NCI-H1048 (cell line): ENCODE measurements at regions not wholly inside any gene's neighbourhood (a gene's known extent, or its start where the extent isn't known, plus 50 kb on each side); places are given as distances from the start of the nearest gene placed in this dataset.
"Not testable (repeated sequence)": the region's sequence is repeated elsewhere in the genome, so short reads cannot be mapped to it uniquely, and the experiment has no call there.

Experiments used
- DNase-seq: peaks from one replicate; lab custom pipeline; 2025; lab: John Stamatoyannopoulos, UW

DNA sequence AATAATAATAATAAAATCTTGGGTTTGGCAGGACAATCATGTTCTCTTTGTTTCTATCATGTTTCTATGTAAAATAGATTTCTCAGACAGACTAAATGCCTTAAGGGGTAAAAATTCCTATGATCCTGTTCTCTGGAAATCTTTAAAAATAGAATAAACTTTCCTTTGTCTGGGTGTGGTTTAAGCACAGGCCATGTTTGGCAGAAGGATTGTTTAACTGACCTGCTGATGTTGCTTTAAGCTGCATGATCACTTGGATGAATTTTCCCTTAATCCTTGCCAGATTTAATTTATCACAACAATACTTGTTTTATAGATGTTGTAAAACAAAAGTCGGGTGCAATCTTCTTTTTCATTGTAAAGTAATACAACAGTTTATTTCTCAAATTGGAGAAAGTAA, 341.7 kb upstream of the FAT1 start:
- no peak for DNase-seq

DNA sequence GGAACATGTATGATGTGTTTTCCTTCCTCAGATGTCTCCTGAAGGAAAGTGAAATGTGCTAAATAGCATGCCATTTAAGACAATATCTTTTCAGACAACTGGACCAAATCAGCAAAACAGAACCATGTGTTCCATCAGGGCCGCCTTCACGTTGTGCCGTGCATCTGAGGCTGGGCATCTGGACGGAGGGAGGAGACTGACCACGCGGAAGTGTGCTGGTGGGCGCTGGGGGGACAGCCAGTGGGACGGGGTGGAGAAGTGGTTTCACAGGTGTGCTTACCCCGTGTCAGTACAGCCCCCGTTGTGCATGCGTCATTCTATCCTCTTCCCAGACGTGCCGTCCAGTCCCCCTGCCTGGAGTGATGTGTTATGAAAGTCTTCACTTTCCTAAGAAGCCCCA, 342.1 kb upstream of the FAT1 start:
- DNase-seq = no peak

DNA sequence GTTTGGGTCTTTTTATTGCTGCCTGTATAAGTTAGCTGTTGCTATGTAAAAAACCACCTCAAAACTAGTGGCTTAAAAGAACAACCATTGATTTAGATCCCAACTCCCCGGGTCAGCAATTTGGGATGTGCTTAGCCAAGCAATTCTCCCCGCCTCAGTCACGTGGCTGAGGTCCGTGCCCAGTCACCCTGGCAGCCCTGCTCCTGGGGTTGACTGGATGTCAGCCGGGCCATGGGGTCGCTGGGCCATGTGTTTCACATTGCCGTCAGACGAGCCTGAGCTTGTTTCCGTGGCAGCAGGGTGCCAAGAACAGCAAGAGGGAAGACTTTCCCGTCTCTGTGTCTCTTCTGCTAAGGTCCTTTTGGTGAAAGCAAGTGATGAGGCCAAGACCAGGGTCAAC, 345.7 kb upstream of the FAT1 start:
- DNase-seq = no peak

DNA sequence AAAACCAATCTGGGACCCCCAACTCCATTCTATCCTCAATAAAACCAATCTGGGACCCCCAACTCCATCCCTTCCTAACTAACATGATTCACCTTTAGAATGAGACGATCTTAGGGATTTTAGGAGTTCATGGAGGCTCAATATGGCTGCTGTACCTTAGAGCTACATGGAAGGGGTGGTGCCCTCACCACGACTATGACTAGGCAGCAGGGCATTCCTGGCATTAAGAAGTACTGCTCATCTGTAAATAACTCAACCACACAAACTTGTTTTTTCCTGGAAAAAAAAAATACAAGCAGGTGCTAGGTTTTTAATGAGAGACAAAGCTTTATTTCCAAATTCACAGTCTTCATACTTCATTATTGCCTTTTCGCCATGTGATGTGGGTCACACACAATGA, 346.5 kb upstream of the FAT1 start:
- no peak for DNase-seq

DNA sequence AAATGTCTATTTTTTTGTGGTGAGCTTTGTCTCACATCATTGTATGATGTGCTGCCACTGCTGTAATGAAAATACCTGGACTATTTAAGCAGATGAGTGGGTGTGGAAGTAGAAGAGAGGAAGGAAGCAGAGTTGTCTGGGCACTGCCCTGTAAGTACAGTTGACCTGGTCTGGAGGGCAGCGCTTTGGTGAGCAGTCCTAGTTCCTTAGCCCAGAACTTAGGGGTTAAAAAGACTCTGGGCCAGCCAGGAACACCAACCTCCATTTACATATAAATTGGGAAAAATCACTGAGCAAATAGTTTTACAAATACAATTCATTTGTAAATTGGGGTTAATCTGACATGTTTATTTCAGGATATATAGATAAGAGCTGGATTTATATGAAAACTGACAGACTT, 347.1 kb upstream of the FAT1 start:
- DNase-seq = no peak

DNA sequence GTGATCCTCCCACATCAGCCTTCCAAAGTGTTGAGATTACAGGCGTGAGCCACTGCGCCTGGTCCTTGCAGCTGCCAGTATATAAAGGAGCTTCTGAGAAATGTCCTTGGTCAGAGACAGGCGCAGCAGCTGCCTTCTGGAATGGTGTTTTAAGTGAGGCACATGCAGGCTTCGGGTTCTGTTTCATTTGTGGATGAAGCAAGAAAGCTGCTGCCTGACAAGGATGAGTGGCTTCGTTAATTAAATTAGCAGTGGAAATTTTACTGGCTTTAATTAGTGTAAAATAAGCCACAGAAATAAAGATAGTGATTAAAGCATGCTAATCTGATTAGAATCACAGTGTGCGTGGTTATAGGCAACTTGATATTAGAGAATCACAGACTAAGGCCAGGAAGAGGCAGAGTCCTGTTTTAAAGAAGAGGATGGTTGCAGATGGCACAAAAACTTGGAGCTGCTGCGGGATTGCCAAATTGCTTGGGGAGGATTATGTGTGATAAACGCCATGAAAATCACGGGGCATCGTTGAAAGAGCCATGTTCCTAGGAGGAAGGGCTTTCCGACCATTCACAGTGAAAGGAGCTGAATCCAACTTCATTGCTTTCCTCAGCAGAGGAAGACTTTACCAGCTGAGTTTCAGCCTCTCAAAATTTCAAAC, 348.4 kb upstream of the FAT1 start:
- no peak for DNase-seq

DNA sequence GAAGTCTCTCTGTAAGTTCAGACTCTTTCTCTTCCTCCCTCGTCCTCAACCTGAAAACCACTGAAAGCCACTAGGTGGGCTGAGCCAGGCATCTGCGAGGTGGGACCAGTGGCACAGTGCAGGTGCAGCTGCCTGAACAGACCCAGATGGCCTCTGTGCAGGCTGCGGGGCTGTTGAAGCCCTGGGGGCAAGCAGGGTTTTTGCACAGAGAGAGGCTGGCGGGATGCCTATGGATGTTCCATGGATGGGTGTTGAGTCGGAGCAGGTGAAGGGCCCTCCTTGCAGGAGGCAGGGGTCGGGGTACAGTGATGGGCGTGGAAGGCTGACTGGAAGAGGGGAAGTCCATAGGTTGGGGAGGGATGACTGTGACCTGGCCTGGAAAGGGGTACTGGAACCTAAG, 350.2 kb upstream of the FAT1 start:
- DNase-seq = no peak

DNA sequence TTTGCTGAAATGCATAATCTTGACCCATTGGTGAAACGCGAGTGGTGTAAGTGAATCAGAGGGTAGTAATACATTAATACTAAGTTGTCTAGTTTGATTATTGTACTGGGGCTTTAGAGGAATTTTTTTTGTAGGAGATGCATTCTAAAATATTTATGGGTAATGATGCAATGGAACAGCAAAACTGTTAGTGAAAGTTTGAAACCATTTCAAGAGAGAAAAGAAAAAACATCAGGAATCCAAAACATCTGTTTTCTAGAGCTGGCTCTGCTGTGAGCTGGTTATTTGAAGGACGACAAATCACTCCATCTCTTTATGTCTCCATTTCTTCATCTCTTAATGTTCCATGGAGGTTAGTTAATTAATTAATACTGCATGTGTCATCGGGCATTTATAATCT, 351.9 kb upstream of the FAT1 start:
- DNase-seq = no peak

DNA sequence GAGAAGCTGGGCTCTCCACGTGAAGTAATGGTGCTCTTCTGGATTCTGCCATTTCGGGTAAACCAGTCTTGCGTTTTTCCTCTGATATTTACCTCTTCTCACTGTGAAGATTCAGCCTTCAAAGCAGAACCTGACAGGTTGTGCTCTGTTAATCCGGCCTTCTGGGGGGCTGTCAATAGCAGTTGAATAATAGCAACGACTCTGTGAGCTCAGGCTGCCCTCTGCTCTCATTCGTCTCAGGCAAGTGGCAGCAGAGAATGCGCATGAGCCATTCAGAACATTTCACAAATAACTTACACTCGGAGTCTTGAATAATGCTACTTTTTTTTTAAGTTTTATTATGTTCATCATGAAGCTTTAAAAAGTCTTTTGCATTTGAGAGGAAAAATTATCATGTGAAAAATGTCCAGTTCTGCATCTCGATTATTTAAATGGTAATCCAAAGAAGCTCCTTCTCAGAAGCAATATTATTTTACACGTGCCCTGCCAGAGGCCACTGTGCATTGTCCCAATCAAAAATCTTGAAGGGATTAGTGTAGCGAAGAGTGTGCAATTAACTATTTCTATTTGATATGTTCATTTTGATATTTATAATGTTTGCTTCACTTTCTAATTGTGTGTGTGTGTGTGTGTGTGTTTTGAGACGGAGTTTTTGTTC, 354.2 kb upstream of the FAT1 start:
- no peak for DNase-seq

DNA sequence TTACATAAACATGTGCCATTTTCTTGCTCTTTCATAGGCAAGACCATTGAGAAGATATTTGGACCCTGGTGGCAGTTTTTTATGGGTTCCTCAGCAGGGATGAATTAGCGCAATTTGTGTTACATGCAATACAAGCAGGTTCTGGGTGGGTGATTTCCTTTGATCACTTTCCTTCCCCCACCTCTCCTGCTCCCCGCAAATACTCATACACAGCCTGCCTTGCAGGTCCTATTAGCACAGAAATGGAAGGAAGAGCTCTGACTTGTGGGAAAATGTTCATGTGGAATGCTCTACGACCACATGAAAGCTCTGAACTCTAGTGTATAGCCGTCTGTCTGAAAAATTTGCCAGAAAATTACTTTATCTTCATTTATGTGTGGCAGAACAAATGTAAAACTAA, 361.0 kb upstream of the FAT1 start:
- DNase-seq = no peak

DNA sequence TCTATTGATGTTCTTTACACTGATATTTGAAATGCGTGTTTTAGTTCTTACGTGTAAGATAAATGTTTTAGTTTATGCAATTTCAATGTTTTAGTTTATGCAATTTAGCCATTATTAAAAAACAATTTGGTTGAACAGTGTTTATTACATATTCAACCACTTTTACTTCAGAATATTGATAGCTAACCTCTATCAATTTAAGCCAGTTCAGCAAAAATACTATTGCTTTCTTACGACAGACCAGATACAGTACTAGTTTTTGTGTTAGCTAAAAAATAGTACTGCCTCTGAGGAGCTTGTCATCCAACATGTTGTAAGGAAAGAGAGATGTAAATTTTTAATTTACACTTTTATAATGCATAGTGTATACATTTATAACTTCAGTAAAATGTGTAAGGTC, 361.7 kb upstream of the FAT1 start:
- DNase-seq = no peak

DNA sequence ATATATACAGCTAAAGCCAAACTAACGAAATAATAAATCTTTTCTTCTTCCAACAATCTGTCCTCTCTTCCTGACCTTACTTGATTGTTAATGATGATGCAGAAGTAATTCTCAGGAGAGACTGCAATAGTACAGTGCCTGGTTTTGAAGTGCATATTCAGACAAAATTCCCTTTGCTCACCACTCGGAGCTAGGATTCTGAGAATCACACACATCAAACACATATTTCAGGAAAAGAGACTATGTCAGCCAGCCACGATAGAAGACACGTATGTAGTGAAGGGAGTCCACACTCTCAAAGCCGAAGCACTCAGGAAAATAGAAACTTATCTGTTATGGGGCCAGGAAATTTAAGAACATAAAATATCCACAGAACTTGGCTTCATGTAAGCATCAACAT, 362.5 kb upstream of the FAT1 start:
- no peak for DNase-seq

DNA sequence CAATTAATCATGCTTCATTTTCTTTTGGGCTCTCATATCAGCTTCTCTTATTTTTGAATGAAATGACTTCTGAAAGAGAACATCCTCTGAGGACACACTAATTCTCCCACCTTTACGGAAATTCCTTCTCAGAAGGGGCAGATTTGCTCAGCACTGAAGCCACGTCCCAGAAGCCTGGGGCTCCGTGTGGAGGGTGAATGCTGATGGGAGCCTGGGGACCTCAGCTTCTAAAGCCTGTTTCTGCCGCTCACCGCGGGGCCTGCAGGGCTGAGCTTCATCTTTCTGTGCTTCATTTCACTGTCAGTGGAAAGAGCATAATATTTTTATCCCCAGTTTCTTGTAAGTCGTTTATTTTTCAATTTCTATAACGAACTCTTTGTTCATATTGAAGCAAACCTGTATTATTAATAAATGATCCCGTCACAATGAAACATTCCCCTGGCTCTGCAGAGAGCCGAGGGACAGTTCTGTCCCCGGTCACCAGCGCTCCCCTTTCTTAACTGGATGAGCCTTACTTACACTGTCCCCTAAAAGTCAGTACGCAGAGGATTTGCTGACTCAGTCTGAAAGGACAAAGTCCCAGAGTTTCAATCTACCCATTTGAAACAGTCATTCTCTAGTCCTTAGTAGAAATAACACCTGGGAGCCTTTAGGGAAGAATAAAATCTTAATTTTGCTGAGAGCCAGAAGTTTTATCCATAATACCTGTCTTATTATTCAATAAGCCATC, 364.6 kb upstream of the FAT1 start:
- DNase-seq = no peak

DNA sequence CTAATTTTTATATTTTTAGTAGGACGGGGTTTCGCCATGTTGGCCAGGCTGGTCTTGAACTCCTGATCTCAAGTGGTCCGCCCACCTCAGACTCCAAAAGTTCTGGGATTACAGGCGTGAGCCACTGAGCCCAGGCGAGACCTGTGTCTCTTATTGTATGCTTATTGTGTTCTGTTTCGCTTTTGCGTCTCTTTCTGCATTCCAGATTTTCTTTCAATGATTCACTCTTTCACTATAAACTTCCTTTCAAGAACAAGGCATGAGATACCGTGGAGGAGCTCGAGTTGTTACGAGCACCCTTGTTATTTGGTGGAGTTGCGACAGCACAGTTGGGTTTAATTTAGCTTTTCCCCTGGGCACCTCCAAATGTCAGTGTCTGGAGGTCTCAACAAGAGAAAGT, 366.7 kb upstream of the FAT1 start:
- DNase-seq = no peak

DNA sequence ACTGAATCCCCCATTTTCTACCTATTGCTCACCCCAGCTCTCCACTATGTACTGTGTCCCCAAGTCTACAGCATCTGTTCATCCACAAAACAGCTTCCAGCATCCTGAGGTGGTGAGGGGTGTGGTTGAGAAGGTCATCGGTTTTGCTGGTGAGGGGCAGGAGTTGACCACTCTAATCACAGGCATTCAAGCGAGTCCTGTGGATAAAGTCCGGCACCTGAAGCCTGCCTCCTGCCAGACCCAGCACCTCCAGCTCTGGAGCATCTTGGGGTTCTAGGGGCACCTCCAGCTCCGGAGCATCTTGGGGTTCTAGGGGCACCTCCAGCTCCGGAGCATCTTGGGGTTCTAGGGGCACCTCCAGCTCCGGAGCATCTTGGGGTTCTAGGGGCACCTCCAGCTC, 367.2 kb upstream of the FAT1 start:
- DNase-seq = not testable (repeated sequence)

DNA sequence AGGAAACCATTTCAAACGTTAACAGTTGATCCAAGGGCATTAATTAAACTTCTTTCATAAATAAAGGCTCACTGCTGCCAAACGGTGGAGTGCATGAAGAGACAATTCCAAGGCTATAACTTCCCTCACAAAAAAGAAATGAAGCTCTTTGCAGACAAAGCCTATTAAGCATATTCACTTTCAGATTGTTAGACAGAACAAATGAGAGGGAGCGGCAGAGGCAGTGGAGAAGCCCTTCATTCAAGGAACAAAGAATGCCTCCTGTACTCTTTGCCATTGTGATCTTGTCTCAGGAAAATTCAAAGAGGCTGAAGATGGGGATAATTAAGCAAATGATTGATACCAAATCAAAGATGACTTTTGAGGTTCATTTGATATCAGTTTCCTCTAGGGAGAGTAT, 370.5 kb upstream of the FAT1 start:
- DNase-seq = no peak

DNA sequence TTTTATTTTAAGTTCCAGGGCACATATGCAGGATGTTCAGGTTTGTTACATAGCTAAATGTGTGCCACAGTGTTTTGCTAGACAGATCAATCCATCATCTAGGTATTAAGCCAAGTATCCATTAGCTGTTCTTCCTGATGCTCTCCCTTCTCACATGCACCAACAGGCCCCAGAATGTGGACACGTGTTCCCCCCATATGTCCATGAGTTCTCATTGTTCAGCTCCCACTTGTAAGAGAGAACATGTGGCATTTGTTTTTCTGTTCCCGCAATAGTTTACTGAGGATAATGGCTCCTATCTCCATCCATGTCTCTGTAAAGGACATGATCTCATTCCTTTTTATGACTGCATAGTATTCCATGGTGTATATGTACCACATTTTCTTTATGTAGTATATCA, 374.8 kb upstream of the FAT1 start:
- no peak for DNase-seq

DNA sequence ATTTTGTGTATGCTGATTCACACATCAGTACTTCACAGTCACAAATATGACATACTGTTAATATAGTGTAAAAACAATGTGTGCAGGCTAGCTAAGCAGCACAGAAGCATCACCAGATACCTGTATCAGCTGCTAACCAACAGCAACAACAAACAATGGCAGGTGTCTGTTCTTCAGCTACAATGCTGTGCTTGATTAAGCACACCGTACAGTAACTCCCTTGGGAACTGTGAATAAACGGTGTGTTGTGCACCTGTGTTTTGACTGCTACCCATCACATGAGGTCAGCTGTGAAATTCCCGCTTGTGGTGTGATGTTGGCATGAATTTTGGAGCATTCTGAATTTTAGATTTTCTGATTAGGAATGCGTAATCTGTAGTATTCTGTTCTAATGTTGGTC, 379.7 kb upstream of the FAT1 start:
- no peak for DNase-seq

DNA sequence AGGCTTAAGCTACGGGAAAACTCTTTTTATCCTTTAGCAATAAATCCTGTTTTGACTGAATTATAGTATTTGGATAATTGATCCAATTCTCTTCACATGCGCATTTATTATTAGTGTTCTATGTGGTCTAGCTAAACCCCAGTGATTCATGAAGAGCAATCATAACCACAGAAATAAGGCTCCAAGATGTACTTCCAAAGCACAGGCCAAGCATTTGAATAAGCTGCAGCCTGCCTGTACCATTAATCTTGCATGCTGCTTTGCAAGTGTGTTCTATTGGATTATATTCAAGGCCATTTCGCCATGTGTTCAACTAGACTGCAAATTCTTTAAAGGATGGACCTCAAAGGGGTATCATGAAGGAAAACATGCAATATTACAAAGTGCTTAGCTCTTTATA, 385.2 kb upstream of the FAT1 start:
- peak; percentile 67 for DNase-seq

DNA sequence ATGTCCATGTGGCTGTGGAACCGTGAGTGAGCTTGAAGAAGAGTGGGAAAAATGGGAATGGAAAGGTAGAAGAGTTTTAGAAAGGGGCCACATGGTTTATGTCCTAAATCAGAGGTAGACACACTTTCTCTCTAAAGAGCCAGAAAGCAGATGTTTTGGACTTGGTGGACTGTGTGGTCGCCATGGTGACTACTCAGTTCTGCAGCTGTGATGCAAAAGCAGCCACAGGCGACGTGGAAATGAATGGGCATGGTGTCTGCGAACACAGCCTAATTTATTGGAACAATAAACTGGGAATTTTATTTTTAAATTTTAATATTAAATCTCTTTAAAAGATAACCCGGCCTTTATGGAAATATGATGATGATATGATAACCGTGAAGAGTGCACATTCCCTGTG, 386.0 kb upstream of the FAT1 start:
- no peak for DNase-seq

DNA sequence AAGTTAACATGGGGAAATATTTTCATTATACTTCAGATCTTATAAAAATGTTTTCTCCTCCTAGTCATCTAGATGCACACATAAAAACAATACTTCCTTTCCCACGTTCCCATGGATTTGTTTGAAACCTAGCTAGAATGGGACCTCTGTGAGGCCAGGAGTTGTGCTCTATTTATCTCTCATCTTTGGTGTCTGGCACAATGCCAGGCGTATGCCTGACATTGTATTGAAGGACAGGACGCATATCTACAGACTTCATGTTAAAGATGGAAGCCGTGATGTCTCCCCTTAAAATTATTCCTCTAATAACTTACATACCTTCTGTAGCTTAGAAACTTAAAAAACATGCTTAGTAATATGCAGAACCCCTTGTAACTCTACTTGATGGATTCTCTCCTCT, 394.5 kb upstream of the FAT1 start:
- no peak for DNase-seq

DNA sequence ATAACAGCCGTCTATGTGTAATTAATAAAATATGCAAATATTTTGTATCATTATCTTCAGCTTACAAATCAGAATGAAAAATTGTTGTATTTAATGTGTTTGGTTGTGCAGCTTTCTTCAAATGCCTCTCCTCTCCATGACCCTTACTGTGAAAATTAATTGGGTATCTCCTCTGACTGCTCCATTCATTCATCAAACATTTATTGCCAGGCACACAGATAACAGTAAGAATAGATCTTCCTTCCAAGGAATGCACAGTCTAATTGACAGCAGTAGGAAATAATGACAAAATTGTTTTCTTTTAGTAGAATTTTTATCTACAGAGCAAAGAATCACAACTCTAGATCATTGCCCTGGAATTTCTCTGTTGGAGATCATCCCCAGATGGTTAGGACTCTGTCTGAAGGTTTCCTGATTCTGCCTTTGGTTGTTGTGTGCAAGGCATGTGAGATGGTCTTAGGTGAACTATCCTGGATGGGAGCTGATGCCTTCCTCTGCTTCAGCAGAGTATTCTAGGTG, 395.0 kb upstream of the FAT1 start:
- DNase-seq = no peak

DNA sequence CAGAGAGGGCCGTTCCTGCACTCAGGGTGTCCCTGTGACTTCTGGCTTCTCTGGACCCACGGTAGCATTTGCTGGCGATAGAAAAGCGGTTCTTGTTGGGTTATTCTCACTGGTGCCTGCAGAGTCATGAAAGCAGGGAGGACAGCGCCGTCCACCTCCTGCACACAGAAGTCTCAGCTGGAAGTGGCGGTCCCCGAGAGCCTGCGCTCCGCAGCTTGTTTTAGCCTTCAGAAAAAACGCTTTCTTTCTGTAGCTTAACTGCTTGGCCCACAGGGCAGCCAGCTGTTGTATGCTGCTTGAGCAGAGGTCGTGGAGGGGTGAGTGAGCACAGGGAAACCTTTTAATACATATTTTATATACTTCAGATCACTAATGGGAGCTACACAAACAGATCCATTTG, 400.7 kb upstream of the FAT1 start:
- peak; percentile 61 for DNase-seq
